Panc1 (cell line): ENCODE measurements at regions not wholly inside any gene's neighbourhood (a gene's known extent, or its start where the extent isn't known, plus 50 kb on each side); places are given as distances from the start of the nearest gene placed in this dataset.

Experiments
- ATAC-seq: fragments of 200-7000 bp; cut with Tn5 transposase; 2 replicates; pipeline ENCODE4 v1.9.1; 2020; ENCODE audit warnings: mild to moderate bottlenecking, moderate library complexity
- BruUV-seq: library from RNA; stranded (reverse); fragments of 400-500 nt; replicated peaks from 2 replicates; lab custom pipeline; 2021; lab: Mats Ljungman, UMichigan
- CTCF ChIA-PET: fragments of 300-600 bp; sonication (Branson Sonifier 250); formaldehyde crosslinking; loops from one replicate; lab custom pipeline; 2022; ENCODE audit warnings: antibody characterized with exemption; lab: Charles Lee
- POLR2A ChIA-PET: fragments of 300-600 bp; sonication (Branson Sonifier 250); formaldehyde crosslinking; loops from one replicate; lab custom pipeline; 2022; ENCODE audit warnings: antibody characterized with exemption; lab: Charles Lee
- DNase-seq: peaks from one replicate; pipeline ENCODE4 v3.0.0-alpha.2; 2010; ENCODE audit warnings: low read depth, low spot score
- H3K27ac ChIP-seq: 2 replicates; pipeline ENCODE4 v1.5.1; 2011; ENCODE audit warnings: mild to moderate bottlenecking, low read length, inconsistent platforms
- H3K27me3 ChIP-seq: fragments of 200-500 bp; sonication (Bioruptor generic); 2 replicates; pipeline ENCODE4 v1.6.0; 2014; ENCODE audit warnings: low read length, inconsistent platforms; ENCODE audit not compliant: control insufficient read depth, insufficient read depth
- H3K36me3 ChIP-seq: fragments of 200-500 bp; sonication (Bioruptor generic); 2 replicates; pipeline ENCODE4 v1.5.1; 2014; ENCODE audit warnings: inconsistent platforms, mild to moderate bottlenecking, low read length, moderate library complexity; ENCODE audit not compliant: control insufficient read depth, insufficient read depth
- H3K4me1 ChIP-seq: 2 replicates; pipeline ENCODE4 v1.5.1; 2011; ENCODE audit warnings: inconsistent platforms, mild to moderate bottlenecking, low read length, moderate library complexity; ENCODE audit not compliant: control insufficient read depth, insufficient read depth
- H3K4me3 ChIP-seq, 2 experiments: 2 replicates each; pipeline ENCODE4 v1.5.1; 2011 to 2012; ENCODE audit warnings: low read depth in 2 of 2, low read length in 2 of 2, mild to moderate bottlenecking in 2 of 2, inconsistent platforms in 1 of 2, moderate library complexity in 1 of 2
- H3K9me3 ChIP-seq: fragments of 200-500 bp; sonication (Bioruptor generic); 2 replicates; pipeline ENCODE4 v1.5.1; 2014; ENCODE audit warnings: low read depth, mild to moderate bottlenecking, inconsistent platforms, low read length, moderate library complexity; ENCODE audit not compliant: control insufficient read depth, insufficient read depth
- POLR2AphosphoS5 ChIP-seq: IDR thresholded peaks from 2 replicates; pipeline ENCODE4 v1.6.1; 2012; ENCODE audit warnings: mild to moderate bottlenecking, low read depth, low read length, moderate library complexity
- SIN3A ChIP-seq: IDR thresholded peaks from 2 replicates; pipeline ENCODE4 v1.6.1; 2012; ENCODE audit warnings: low read depth, mild to moderate bottlenecking, low read length, moderate library complexity, borderline replicate concordance; ENCODE audit not compliant: insufficient read depth
- TCF7L2 ChIP-seq: IDR thresholded peaks from 2 replicates; pipeline ENCODE4 v1.6.1; 2011; ENCODE audit warnings: mild to moderate bottlenecking, low read depth, low read length, inconsistent platforms
- in situ Hi-C: cut with HindIII; loops from 2 replicates; pipeline ENCODE4 v1.10.0; 2016; ENCODE audit warnings: low sequenced_read_pairs, low pct_unique_long_range_greater_than_20kb
- intact Hi-C: fragments of 100-400 bp; cut with micrococcal nuclease; formaldehyde crosslinking; loops from one replicate; pipeline ENCODE4 v1.10.0; 2022; ENCODE audit not compliant: unreplicated experiment
- TF ChIP-seq, protein P1 (sequence below): fragments of 450-650 bp; IDR thresholded peaks from 2 replicates; pipeline ENCODE4 v1.5.1; 2017; ENCODE audit warnings: mild to moderate bottlenecking
- TF ChIP-seq, protein P2 (sequence below), 2 experiments: IDR thresholded peaks; 2 replicates each; pipeline ENCODE4 v1.6.1; 2011 to 2012; ENCODE audit warnings: low read depth in 2 of 2, control low read depth in 1 of 2, low read length in 1 of 2, mild to moderate bottlenecking in 1 of 2, moderate library complexity in 1 of 2; ENCODE audit not compliant: insufficient read depth in 1 of 2

DNA sequence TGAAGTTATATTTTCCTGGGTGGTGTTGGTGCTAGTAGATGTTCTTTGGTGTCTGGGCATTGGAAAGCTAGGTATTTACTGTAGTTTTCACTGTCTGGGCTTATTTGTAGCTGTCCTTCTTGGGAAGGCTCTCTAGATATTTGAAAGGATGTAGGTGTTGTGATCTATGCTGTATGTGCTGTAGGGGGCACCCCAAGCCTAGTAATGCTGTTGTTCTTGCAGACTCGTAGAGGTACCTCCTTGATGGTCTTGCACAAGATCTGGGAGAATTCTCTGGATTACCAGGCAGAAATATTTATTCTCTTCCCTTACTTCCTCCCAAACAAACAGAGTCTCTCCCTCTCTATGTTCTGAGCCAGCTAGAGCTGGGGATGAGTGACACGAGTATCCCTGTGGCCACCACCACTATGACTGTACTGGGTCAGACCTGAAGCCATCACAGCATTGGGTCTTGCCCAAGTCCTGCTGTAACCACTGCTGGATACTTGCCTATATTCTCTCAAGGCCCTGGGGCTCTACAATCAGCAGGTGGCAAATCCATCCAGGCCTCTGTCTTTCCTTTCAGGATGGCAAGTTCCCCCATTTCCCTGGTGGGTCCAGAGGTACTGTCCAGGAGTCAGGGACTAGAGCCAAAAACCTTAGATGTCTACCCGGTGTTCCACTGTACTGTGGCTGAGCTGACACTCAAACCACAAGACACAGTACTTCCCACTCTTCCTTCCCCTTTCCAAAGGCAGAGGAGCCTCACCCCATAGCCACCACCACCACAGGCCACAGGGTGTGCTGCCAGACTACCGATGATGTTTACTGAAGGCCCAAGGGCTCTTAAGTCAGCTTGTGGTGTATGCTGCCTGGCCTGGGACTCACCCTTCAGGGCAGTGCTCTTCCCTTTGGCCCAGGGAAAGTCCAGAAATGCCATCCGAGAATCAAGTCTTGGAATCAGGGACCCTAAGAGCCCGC is 195.2 kb upstream of the DPPA4 start:
- in situ Hi-C loops (no loop called here), intact Hi-C loops (loop anchor here (10.0 kb wide), 1 partner anchor 782 kb away; no protein-coding TSS in a partner anchor)
- Histone ChIP-seq H3K27ac (no peak overlapping the region), H3K9me3 (no peaks in the 10 kb centered on the region), H3K27me3 (no peaks in the 10 kb centered on the region), H3K36me3 (no peaks in the 10 kb centered on the region), H3K4me3 (no peak overlapping the region), H3K4me1 (no peaks in the 10 kb centered on the region)
- no TSS peak for BruUV-seq
- ChIA-PET CTCF (no interaction called here), POLR2A (no interaction called here)
- no peak for DNase-seq
- peak; percentile 69; the same call in 1 of the 2 replicates for ATAC-seq
- no peak for TF ChIP-seq SIN3A
- TF ChIP-seq, protein P1, sequence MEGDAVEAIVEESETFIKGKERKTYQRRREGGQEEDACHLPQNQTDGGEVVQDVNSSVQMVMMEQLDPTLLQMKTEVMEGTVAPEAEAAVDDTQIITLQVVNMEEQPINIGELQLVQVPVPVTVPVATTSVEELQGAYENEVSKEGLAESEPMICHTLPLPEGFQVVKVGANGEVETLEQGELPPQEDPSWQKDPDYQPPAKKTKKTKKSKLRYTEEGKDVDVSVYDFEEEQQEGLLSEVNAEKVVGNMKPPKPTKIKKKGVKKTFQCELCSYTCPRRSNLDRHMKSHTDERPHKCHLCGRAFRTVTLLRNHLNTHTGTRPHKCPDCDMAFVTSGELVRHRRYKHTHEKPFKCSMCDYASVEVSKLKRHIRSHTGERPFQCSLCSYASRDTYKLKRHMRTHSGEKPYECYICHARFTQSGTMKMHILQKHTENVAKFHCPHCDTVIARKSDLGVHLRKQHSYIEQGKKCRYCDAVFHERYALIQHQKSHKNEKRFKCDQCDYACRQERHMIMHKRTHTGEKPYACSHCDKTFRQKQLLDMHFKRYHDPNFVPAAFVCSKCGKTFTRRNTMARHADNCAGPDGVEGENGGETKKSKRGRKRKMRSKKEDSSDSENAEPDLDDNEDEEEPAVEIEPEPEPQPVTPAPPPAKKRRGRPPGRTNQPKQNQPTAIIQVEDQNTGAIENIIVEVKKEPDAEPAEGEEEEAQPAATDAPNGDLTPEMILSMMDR, result peak; percentile 45
- TF ChIP-seq POLR2AphosphoS5, result no peak
- TF ChIP-seq, protein P2, sequence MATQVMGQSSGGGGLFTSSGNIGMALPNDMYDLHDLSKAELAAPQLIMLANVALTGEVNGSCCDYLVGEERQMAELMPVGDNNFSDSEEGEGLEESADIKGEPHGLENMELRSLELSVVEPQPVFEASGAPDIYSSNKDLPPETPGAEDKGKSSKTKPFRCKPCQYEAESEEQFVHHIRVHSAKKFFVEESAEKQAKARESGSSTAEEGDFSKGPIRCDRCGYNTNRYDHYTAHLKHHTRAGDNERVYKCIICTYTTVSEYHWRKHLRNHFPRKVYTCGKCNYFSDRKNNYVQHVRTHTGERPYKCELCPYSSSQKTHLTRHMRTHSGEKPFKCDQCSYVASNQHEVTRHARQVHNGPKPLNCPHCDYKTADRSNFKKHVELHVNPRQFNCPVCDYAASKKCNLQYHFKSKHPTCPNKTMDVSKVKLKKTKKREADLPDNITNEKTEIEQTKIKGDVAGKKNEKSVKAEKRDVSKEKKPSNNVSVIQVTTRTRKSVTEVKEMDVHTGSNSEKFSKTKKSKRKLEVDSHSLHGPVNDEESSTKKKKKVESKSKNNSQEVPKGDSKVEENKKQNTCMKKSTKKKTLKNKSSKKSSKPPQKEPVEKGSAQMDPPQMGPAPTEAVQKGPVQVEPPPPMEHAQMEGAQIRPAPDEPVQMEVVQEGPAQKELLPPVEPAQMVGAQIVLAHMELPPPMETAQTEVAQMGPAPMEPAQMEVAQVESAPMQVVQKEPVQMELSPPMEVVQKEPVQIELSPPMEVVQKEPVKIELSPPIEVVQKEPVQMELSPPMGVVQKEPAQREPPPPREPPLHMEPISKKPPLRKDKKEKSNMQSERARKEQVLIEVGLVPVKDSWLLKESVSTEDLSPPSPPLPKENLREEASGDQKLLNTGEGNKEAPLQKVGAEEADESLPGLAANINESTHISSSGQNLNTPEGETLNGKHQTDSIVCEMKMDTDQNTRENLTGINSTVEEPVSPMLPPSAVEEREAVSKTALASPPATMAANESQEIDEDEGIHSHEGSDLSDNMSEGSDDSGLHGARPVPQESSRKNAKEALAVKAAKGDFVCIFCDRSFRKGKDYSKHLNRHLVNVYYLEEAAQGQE (IDR thresholded peaks at IDR 0.05; ENCODE audit: insufficient read depth in 1 of 2, low read depth in 2 of 2, low read length in 1 of 2), result no peak

DNA sequence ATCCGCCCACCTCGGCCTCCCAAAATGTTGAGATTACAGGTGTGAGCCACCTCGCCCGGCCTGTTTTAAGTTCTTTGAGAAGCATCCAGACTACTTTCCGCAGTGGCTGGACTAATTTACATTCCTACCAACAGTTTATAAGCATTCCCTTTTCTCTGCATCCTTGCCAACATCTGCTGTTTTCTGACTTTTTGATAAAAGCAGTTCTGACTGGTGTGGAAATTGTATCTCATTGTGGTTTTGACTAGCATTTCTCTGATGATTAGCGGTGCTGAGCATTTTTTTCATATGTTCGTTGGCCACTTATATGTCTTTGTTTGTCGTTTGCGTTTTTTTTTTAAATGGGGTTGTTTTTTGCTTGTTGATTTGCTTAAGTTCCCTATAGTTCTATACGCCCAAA is 208.4 kb upstream of the DPPA4 start:
- intact Hi-C loops (no loop called here), in situ Hi-C loops (no loop called here)
- H3K9me3 ChIP-seq, result no peaks in the 10 kb centered on the region
- TF ChIP-seq, protein P2 (IDR thresholded peaks at IDR 0.05; ENCODE audit: insufficient read depth in 1 of 2, low read depth in 2 of 2, low read length in 1 of 2), result no peak
- no peak for TF ChIP-seq TCF7L2
- no peak for TF ChIP-seq SIN3A
- TF ChIP-seq, protein P1, result no peak
- no peak for TF ChIP-seq POLR2AphosphoS5
- ATAC-seq, result no peak
- H3K36me3 ChIP-seq, result no peaks in the 10 kb centered on the region
- ChIA-PET POLR2A (no interaction called here), CTCF (no interaction called here)
- H3K4me3 ChIP-seq, result no peak overlapping the region
- H3K27ac ChIP-seq, result no peak overlapping the region
- BruUV-seq, result no TSS peak
- no peaks in the 10 kb centered on the region for H3K4me1 ChIP-seq
- DNase-seq, result no peak
- no peaks in the 10 kb centered on the region for H3K27me3 ChIP-seq
